Adipocyte (in vitro differentiated cells): ENCODE measurements at regions not wholly inside any gene's neighbourhood (a gene's known extent, or its start where the extent isn't known, plus 50 kb on each side); places are given as distances from the start of the nearest gene placed in this dataset.
A peak's percentile ranks its signal among the peaks of the same experiment; 100 is the strongest.

Experiments used
- DNase-seq: peaks from one replicate; pipeline ENCODE4 v3.0.0-alpha.2; 2015; ENCODE audit warnings: low read depth
- H3K27me3 ChIP-seq: replicated peaks from 2 replicates; pipeline ENCODE4 v1.7.0; 2013; ENCODE audit warnings: mild to moderate bottlenecking, low read length, moderate library complexity; ENCODE audit not compliant: control insufficient read depth, insufficient read depth
- H3K36me3 ChIP-seq: 2 replicates; pipeline ENCODE4 v1.7.0; 2013; ENCODE audit warnings: low read length, mild to moderate bottlenecking, moderate library complexity; ENCODE audit not compliant: control insufficient read depth, insufficient read depth, severe bottlenecking
- H3K4me1 ChIP-seq: 2 replicates; pipeline ENCODE4 v1.7.0; 2013; ENCODE audit warnings: mild to moderate bottlenecking, low read length, moderate library complexity; ENCODE audit not compliant: control insufficient read depth, insufficient read depth
- H3K4me3 ChIP-seq: 2 replicates; pipeline ENCODE4 v1.7.0; 2013; ENCODE audit warnings: mild to moderate bottlenecking, low read length, moderate library complexity
- H3K9ac ChIP-seq: 2 replicates; pipeline ENCODE4 v1.7.0; 2013; ENCODE audit warnings: mild to moderate bottlenecking, low read length, moderate library complexity
- H3K9me3 ChIP-seq: 2 replicates; pipeline ENCODE4 v1.7.0; 2013; ENCODE audit warnings: mild to moderate bottlenecking, low read length, moderate library complexity; ENCODE audit not compliant: control insufficient read depth

DNA sequence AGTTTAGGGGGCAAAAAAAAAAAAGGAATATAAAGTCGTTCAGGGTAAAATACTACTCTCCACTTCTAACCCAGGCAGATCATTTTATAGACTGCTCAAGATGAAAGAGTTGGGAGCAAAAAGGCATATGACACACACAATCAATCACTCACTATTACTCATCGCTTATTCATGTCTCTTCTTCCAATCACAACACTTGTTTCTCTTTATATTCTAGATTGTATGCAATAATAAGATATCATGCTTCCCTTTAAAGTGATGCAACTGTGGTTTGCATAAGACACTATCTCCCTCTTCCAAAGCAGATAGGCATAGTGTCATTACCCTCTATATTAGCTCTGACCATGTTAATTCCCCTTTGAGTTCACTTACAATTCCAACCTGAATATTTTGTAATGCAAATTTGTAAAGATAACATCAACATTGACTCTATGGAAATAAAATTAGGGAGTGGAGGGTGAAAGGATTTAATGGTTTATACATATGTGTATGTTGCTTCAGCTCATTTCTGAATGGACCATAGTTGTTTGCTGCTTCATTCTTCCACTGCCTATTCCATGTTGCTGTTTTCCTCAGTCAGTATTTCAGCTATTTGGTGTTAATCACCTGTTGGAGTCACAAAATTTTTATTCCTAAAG is 154.9 kb upstream of the EPHA5 start:
- no peak overlapping the region for H3K9ac ChIP-seq
- no peaks in the 10 kb centered on the region for H3K36me3 ChIP-seq
- no peak overlapping the region for H3K4me3 ChIP-seq
- peak; percentile 7 for DNase-seq
- no peaks in the 10 kb centered on the region for H3K4me1 ChIP-seq
- H3K27me3 ChIP-seq: no peaks in the 10 kb centered on the region
- peaks cover 3% of the 10 kb centered on the region for H3K9me3 ChIP-seq

DNA sequence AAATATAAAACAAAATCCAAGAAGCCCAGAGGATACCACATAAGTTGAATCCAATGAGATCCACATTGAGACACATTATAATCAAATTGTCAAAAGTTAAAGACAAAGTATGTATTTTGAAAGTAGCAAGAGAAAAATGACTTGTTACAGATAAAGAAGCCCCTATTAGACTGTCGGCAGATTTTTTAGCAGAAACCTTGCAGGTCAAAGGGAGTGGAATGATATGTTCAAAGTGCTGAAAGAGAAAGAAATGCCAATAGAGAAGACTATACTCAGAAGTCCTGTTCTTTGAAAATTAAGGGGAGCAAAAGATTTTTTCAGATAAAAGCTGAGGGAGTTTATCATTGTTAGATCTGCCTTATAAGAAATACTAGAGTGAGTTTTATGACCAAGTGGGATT is 148.9 kb upstream of the EPHA5 start:
- Histone ChIP-seq H3K27me3 (no peaks in the 10 kb centered on the region), H3K4me1 (no peaks in the 10 kb centered on the region), H3K36me3 (no peaks in the 10 kb centered on the region), H3K4me3 (no peak overlapping the region), H3K9ac (no peak overlapping the region), H3K9me3 (peaks cover 21% of the 10 kb centered on the region)
- DNase-seq: no peak

DNA sequence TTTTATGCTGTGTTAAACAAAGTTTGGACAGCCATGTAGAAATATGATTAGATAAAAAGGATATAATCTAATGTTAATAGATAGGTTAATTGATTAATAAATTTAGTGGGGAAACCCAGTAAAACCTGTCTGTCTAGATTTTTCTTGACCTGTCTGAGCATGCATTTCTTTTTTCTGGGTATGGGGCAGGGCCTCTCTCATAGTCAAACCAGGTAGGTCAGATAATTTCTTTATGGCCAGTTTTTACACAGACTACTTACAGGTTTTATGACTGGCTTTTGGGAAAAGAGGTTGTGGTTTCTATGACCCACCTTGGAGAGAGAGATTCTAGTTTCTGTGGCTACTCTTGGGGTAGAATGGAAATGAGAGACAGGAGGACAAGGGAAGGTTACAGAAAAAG is 135.6 kb upstream of the EPHA5 start:
- no peaks in the 10 kb centered on the region for H3K9me3 ChIP-seq
- DNase-seq: no peak
- no peaks in the 10 kb centered on the region for H3K27me3 ChIP-seq
- no peaks in the 10 kb centered on the region for H3K4me1 ChIP-seq
- H3K36me3 ChIP-seq: no peaks in the 10 kb centered on the region
- H3K9ac ChIP-seq: no peak overlapping the region
- no peak overlapping the region for H3K4me3 ChIP-seq

DNA sequence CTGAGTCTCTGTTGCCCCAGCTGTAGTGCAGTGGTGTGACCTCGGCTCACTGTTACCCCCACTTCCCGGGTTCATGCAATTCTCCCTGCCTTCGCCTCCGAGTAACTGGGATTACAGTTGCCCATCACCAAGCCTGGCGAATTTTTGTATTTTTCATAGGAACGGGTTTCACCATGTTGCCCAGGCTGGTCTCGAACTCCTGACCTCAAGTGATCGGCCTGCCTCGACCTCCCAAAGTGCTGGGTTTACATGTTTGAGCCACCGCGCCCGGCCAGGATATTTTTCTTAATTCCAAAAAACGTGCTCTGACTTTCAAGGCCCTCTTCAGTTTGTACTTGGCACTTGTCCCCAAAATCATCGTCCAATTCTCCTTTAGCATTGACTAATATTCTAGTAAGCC is 129.2 kb upstream of the EPHA5 start:
- H3K4me3 ChIP-seq: no peak overlapping the region
- no peaks in the 10 kb centered on the region for H3K36me3 ChIP-seq
- H3K9ac ChIP-seq: no peak overlapping the region
- no peaks in the 10 kb centered on the region for H3K4me1 ChIP-seq
- DNase-seq: no peak
- no peaks in the 10 kb centered on the region for H3K9me3 ChIP-seq
- H3K27me3 ChIP-seq: no peaks in the 10 kb centered on the region

DNA sequence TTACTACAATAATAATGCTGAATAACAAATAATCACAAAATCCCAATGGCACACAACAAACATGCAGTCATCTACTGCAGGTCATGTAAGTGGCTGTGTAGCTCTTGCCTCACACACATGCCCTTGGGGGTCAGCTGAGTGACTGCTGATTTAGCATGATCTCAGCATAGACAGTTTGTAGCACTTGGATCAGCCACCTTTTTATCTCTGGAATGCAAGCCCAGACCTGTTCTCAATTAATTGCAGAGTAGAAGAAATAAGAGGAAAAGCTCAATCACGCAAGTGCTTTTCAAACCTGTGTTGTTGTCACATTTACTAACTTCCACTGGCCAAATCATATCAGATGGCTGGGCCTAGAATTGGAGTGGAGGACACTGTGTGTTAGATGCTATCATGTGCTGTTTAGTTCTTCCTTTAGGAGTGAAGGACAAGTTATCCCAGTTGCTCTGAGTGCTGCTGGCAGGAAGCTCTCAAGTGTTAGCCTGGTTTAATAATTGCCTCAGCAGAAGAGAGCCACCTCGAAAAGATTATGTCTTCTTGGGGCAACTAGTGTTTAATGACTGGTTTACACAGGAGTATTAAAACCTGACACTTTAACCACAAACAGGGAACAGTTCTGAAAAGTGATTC is 128.3 kb upstream of the EPHA5 start:
- no peak overlapping the region for H3K4me3 ChIP-seq
- DNase-seq: no peak
- H3K27me3 ChIP-seq: no peaks in the 10 kb centered on the region
- H3K4me1 ChIP-seq: no peaks in the 10 kb centered on the region
- H3K36me3 ChIP-seq: no peaks in the 10 kb centered on the region
- no peak overlapping the region for H3K9ac ChIP-seq
- no peaks in the 10 kb centered on the region for H3K9me3 ChIP-seq

DNA sequence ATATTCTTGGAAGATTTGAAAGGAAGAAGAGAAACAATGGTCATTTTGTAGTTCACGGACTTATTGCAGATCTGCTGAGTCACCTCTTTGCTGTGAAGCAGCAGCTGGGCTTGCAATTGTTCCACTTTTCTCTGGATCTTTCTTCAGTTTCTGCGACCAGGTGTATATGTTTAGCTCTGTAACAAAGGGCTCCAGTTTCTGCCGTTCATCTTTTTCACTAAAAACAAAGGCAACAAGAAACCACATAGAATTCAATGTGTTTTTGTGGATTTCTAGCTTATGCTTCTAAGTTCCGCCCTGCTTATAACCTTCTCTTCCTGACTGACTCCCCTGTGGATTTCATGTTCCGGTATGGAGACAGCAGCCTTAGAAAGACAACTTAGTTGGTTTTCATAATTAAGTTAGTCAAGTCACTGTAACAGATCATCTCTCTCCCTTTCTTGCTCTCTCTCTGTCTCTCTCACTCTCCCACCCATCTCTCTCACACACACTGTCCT is 121.6 kb upstream of the EPHA5 start:
- H3K9me3 ChIP-seq: no peaks in the 10 kb centered on the region
- H3K4me1 ChIP-seq: no peaks in the 10 kb centered on the region
- peak; percentile 50 for DNase-seq
- no peaks in the 10 kb centered on the region for H3K27me3 ChIP-seq
- no peaks in the 10 kb centered on the region for H3K36me3 ChIP-seq
- H3K9ac ChIP-seq: no peak overlapping the region
- H3K4me3 ChIP-seq: peak overlapping the region; percentile 48

DNA sequence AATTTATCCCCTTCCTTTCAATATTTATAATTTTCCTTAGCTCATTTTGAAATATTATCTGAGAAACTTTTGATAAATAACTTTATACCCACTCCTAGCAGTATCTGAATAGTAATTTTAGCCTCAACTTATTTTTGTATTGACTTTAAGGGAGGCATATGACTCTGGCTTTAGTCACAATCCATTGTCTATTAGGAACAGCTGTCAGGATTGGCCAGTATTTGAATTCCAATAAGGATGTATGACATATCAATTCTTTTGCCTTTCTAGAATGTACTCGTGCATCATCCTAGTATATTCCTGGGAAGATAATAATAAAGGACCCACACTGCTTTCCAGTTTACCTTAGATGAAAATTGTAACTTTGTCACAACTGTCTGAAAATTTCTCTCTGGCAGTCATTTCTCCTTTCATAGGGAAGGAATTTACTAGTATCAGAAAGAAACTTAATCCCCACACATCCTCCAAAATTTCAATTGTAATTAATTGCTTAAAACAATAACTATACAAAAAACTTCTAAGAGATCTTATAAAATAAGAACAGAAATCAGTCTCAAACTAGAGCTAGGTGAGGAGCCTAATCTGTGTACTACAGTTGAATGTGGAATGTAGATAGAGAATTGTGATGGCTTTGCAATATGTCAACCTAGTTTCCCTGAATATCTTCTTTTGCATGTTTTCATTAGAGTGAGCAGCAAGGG is 121.0 kb upstream of the EPHA5 start:
- no peaks in the 10 kb centered on the region for H3K4me1 ChIP-seq
- H3K27me3 ChIP-seq: no peaks in the 10 kb centered on the region
- H3K36me3 ChIP-seq: no peaks in the 10 kb centered on the region
- H3K4me3 ChIP-seq: peak overlapping the region; percentile 48
- DNase-seq: peak; percentile 39
- H3K9me3 ChIP-seq: no peaks in the 10 kb centered on the region
- H3K9ac ChIP-seq: no peak overlapping the region

DNA sequence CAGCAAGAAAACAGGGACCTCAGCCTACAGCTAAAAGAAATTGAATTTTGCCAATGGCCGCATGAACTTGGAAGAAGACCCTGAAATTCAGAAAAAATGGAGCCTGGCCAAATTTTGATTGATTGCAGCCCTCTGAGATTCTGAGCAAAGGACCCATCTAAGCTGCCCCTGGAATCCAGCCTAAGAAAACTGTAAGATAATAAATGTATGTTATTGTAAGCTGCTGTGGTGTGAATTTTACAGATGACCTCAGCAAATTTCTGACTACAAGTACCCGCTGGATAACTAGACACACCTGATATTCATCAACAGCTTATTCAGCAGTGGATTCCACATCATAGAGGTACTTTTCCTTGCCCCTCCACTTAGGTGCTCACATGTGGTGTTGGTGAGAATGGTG is 119.5 kb upstream of the EPHA5 start:
- H3K9ac ChIP-seq: no peak overlapping the region
- H3K27me3 ChIP-seq: no peaks in the 10 kb centered on the region
- H3K4me1 ChIP-seq: no peaks in the 10 kb centered on the region
- no peaks in the 10 kb centered on the region for H3K36me3 ChIP-seq
- DNase-seq: peak; percentile 14
- no peak overlapping the region for H3K4me3 ChIP-seq
- no peaks in the 10 kb centered on the region for H3K9me3 ChIP-seq

DNA sequence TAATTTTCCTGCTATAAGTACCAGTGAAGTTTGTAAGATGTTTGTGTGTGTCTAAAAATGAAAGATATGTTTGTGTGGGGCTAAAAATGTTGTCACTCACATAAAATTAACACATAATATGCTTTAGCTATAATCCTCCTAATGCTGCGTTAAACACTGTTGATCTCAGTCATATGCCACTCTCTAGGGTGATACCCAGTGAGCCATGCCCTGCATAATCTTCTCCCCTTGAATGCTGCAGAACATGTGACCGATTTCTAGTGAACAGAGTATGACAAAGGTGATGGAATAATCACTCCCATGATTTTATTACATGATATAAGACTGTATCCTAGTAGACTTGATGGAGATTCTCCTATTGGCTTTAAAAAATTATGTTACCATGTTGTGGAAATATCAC is 119.1 kb upstream of the EPHA5 start:
- Histone ChIP-seq H3K4me3 (no peak overlapping the region), H3K27me3 (no peaks in the 10 kb centered on the region)
- DNase-seq: no peak

DNA sequence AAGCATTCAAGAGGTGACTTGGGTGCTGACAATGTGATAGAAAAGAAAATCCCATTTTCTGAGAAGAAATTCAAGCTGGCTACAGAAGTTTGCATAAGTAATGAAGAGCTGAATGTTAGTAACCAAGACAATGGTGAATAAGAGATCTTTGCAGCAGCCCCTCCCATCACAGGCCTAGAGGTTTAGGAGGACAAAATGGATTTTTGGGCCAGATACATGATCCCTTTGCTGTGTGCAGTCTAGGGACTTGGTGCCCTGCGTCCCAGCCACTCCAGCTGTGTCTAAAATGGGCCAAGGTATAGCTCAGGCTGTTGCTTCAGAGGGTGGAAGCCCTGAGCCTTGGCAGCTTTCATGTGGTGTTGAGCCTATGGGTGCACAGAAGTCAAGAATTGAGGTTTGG is 107.0 kb upstream of the EPHA5 start:
- H3K4me3 ChIP-seq: no peak overlapping the region
- no peaks in the 10 kb centered on the region for H3K36me3 ChIP-seq
- no peak overlapping the region for H3K9ac ChIP-seq
- H3K4me1 ChIP-seq: no peaks in the 10 kb centered on the region
- no peaks in the 10 kb centered on the region for H3K9me3 ChIP-seq
- H3K27me3 ChIP-seq: no peaks in the 10 kb centered on the region
- DNase-seq: no peak

More for the DNA sequence above, 119.1 kb upstream of the EPHA5 start:
- Histone ChIP-seq H3K9me3 (no peaks in the 10 kb centered on the region), H3K4me1 (no peaks in the 10 kb centered on the region), H3K9ac (no peak overlapping the region), H3K36me3 (no peaks in the 10 kb centered on the region)

DNA sequence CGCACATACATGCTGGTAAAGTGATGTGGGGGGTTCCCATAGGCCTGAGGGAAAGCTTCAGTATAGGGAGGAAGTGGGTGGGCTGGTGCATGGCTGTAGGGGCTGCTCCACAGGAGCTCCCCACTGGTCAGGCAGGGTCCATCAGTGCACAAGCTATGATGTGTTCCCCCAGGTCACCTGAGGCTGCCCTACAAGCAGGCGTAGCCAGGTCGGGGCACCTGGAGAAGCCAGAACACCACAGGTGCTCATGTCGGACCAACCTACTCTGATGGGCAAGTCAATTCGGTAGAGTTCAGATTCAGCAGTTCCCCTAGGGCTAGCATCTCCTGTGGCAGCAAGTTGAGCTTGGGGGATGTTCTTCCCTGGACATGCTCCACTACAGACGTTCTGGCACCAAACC is 103.3 kb upstream of the EPHA5 start:
- Histone ChIP-seq H3K27me3 (no peaks in the 10 kb centered on the region), H3K36me3 (no peaks in the 10 kb centered on the region), H3K4me3 (no peak overlapping the region), H3K9me3 (no peaks in the 10 kb centered on the region), H3K9ac (no peak overlapping the region), H3K4me1 (no peaks in the 10 kb centered on the region)
- no peak for DNase-seq
